BLaER1 treated with 17β-estradiol and CSF1 and Interleukin-3, amounts not matched to agents 10 nM and 100 nM (cell line): ENCODE measurements at regions not wholly inside any gene's neighbourhood (a gene's known extent, or its start where the extent isn't known, plus 50 kb on each side); places are given as distances from the start of the nearest gene placed in this dataset.

Experiments used
- H3K27ac ChIP-seq, 11 experiments: shearing (Covaris generic); formaldehyde crosslinking; 2 replicates each; pipeline ENCODE4 v1.8.1; 2022
- H3K27me3 ChIP-seq, 11 experiments: shearing (Covaris generic); formaldehyde crosslinking; 2 replicates each; pipeline ENCODE4 v1.8.1; 2022
- H3K36me3 ChIP-seq, 11 experiments: shearing (Covaris generic); formaldehyde crosslinking; 2 replicates each; pipeline ENCODE4 v1.8.1; 2022
- H3K4me1 ChIP-seq, 10 experiments: shearing (Covaris generic); formaldehyde crosslinking; 2 replicates each; pipeline ENCODE4 v1.8.1; 2022
- H3K4me2 ChIP-seq, 11 experiments: shearing (Covaris generic); formaldehyde crosslinking; 2 replicates each; pipeline ENCODE4 v1.8.1; 2022
- H3K4me3 ChIP-seq, 10 experiments: shearing (Covaris generic); formaldehyde crosslinking; 2 replicates each; pipeline ENCODE4 v1.8.1; 2022
- H3K9ac ChIP-seq, 11 experiments: shearing (Covaris generic); formaldehyde crosslinking; 2 replicates each; pipeline ENCODE4 v1.8.1; 2022
- H3K9me3 ChIP-seq, 11 experiments: shearing (Covaris generic); formaldehyde crosslinking; replicated peaks in 1 of 11; 2 replicates each; pipeline ENCODE4 v1.8.1; 2022
- H4K20me1 ChIP-seq, 11 experiments: shearing (Covaris generic); formaldehyde crosslinking; 2 replicates each; pipeline ENCODE4 v1.8.1; 2022
- Cebpa-rat ChIP-seq, 11 experiments: shearing (Covaris generic); IDR thresholded peaks; 2 replicates each; pipeline ENCODE4 v1.8.1; 2022

DNA sequence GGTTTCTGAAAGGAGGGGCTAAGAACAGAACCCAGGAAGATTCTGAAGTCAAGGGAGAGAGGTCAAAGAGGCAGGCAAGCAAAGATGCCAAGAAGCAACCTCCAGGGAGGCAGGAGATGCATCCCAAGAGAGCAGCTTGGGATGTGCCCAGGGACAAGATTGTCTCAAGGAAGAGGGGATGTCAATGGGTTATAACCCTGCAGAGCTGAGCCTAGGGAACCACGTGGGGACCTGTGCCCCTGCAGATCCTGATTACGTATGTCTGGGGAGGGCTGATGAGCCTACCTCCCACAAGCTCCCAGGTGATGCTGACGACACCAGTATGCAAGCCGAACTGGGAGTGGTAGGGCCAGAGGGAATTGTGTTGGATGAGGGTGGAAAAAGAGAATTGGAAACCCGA, 70.9 kb upstream of the IRS2 start:
- Histone ChIP-seq H3K4me1 (peaks cover 0 to 2% (median 0%) of the 10 kb centered on the region in 10 experiments; a peak in 2 of 20 replicates), H3K27me3 (no peaks in the 10 kb centered on the region), H3K4me3 (no peak overlapping the region), H3K27ac (no peak overlapping the region), H3K9ac (no peak overlapping the region), H3K36me3 (no peaks in the 10 kb centered on the region), H3K4me2 (no peak overlapping the region), H3K9me3 (no peaks in the 10 kb centered on the region), H4K20me1 (no peaks in the 10 kb centered on the region)
- no peak for TF ChIP-seq Cebpa-rat (IDR thresholded peaks at IDR 0.05)

DNA sequence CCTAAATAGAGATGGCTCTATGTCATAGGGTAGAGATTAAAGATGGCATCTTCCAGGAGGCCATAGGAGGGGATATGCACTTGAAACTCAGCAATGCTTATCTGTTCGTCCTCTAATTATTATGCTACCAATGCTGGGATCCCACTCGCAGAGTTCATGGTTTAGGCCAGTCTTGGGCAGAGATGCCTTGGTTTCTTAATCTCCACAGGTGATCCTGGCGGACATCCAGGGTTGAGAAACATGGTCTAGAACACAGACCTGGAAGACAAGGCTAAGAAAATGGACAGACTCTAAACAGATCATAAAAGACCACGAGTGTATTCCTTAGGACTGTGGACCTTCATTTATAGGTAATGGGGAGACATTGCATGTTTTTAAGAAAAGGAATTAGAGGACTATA, 70.0 kb upstream of the IRS2 start:
- H3K9me3 ChIP-seq: no peaks in the 10 kb centered on the region
- no peak overlapping the region for H3K27ac ChIP-seq
- no peak overlapping the region for H3K4me2 ChIP-seq
- no peaks in the 10 kb centered on the region for H3K4me1 ChIP-seq
- H3K4me3 ChIP-seq: no peak overlapping the region
- TF ChIP-seq Cebpa-rat (IDR thresholded peaks at IDR 0.05): no peak
- no peaks in the 10 kb centered on the region for H3K27me3 ChIP-seq
- H3K9ac ChIP-seq: no peak overlapping the region
- no peaks in the 10 kb centered on the region for H4K20me1 ChIP-seq
- H3K36me3 ChIP-seq: no peaks in the 10 kb centered on the region

DNA sequence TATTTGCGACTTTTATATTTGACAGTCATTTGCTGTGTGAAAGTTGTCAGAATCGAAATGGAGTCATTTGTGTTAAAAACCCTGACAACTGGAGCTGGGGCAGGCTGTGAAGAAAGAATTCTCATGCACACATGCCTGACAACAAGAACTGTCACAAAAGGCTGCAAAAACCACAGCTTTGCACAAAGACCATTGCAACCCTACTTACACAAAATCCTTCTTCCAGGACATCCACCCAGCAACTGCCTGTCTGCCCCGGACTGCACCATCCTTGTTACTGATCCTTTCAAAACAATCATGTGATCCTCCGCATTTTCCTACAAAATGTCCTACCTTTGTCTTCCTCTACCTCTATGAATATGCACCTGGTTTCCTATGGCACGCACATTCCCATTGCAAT, 66.8 kb upstream of the IRS2 start:
- H3K4me1 ChIP-seq: no peaks in the 10 kb centered on the region
- no peak overlapping the region for H3K4me3 ChIP-seq
- no peaks in the 10 kb centered on the region for H4K20me1 ChIP-seq
- H3K9ac ChIP-seq: no peak overlapping the region
- H3K36me3 ChIP-seq: no peaks in the 10 kb centered on the region
- no peak for TF ChIP-seq Cebpa-rat (IDR thresholded peaks at IDR 0.05)
- H3K27ac ChIP-seq: no peak overlapping the region
- no peaks in the 10 kb centered on the region for H3K27me3 ChIP-seq
- H3K9me3 ChIP-seq: no peaks in the 10 kb centered on the region
- H3K4me2 ChIP-seq: no peak overlapping the region

DNA sequence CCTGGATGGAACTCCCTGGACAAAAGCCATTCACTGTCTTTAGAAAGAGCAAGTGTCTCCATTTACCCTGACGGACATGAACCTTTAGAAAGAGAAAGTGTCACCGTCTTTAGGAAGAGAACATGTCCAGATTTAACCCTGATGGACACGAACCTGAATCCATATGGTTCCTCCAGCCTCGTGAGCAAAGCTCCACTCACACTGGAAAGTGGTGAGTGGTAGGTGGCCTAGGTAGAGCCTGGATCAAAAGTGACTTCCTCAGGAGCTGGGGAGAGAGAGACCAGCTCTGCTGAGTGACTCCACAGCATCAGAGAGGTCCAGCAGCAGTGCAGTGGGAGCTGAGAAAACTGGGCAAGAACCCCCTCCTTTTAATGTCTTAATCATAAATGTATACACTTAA, 59.8 kb upstream of the IRS2 start:
- no peaks in the 10 kb centered on the region for H3K36me3 ChIP-seq
- H3K9ac ChIP-seq: no peak overlapping the region
- no peak overlapping the region for H3K27ac ChIP-seq
- no peak overlapping the region for H3K4me2 ChIP-seq
- no peak overlapping the region for H3K4me3 ChIP-seq
- peaks cover 0 to 1% (median 0%) of the 10 kb centered on the region in 10 experiments; a peak in 2 of 20 replicates for H3K4me1 ChIP-seq
- H3K27me3 ChIP-seq: no peaks in the 10 kb centered on the region
- H3K9me3 ChIP-seq: no peaks in the 10 kb centered on the region
- TF ChIP-seq Cebpa-rat (IDR thresholded peaks at IDR 0.05): no peak
- no peaks in the 10 kb centered on the region for H4K20me1 ChIP-seq

DNA sequence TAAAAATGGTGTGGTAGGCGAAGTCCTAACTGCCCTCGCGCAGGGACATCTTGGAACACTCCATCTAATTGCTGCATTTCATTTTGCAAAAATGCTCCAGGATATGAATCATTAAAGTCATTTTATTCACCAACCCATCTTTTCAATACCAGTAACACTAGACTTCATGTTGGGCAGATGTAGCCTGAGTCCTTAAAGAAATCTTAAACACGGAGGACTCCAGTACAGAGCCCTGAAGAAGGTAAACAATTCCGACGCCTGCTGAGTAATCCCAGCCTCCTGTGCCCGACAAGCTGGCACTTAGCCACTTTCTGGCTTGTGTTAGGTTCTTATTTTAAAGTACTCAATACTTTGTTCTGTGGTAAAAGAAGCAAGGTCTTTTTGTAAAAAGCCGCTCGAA, 58.0 kb upstream of the IRS2 start:
- Histone ChIP-seq H3K4me2 (no peak overlapping the region), H3K9ac (no peak overlapping the region), H3K27me3 (no peaks in the 10 kb centered on the region), H3K36me3 (no peaks in the 10 kb centered on the region), H3K9me3 (no peaks in the 10 kb centered on the region), H3K4me1 (peaks cover 7 to 17% (median 11%) of the 10 kb centered on the region in 10 experiments), H4K20me1 (peaks cover 0 to 4% (median 0%) of the 10 kb centered on the region in 11 experiments; a peak in 1 of 22 replicates), H3K4me3 (no peak overlapping the region), H3K27ac (no peak overlapping the region)
- no peak for TF ChIP-seq Cebpa-rat (IDR thresholded peaks at IDR 0.05)

DNA sequence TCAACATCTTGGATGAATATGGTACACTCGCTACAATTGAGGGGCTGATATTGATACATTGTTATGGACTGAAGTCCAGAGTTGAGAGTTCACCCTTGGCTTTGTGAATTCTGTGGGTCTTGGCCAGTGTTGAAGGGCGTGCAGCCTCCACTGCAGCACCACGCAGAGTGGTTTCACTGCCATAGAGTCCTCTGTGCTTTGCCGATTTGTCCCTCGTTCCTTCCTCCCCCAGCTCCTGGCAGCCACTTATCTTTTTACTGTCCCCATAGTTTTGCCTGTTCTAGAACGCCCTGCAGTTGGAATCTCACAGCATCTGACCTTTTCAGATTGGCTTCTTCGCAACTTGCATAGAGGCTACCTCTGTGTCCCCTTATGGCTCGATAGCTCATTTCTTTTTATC, 57.3 kb upstream of the IRS2 start:
- peaks cover 0 to 4% (median 0%) of the 10 kb centered on the region in 11 experiments; a peak in 1 of 22 replicates for H4K20me1 ChIP-seq
- H3K27ac ChIP-seq: no peak overlapping the region
- H3K9me3 ChIP-seq: no peaks in the 10 kb centered on the region
- no peak overlapping the region for H3K4me2 ChIP-seq
- peaks cover 7 to 17% (median 11%) of the 10 kb centered on the region in 10 experiments for H3K4me1 ChIP-seq
- H3K9ac ChIP-seq: no peak overlapping the region
- no peak for TF ChIP-seq Cebpa-rat (IDR thresholded peaks at IDR 0.05)
- H3K36me3 ChIP-seq: no peaks in the 10 kb centered on the region
- H3K27me3 ChIP-seq: no peaks in the 10 kb centered on the region
- no peak overlapping the region for H3K4me3 ChIP-seq

DNA sequence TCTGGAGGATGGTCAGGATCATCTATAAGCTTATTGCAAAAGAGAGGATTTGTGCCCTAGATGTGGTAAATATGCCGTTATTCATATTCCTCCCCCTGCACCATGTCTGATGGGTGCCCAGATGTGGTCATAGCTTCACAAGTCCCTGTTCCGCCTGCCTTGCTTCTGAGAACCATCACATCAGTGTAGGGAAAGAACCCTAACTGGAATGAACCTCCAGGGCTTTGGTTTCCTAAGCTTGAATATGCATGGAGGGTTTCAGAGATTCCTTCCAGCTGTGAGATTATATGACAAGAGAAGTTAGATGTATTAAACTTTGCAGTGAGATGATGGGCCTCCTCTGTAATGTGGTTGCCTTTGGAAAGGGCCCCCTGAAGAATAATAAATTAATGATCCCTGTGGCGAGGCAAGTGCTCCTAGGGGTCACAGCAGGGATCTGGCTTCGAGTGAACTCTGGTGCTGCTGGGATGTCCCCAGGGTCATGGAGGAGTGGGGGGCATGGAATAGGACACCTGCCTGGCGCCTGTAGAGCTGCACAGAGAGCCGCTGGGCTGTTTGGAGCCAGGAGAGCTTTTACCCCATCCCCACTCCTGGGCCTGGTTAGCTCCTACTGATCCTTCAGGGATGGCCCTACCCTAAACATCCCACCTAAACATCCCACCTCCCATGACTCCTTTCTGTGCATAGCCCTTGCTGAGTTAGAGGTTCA, 56.0 kb upstream of the IRS2 start:
- Histone ChIP-seq H3K36me3 (no peaks in the 10 kb centered on the region), H3K27me3 (no peaks in the 10 kb centered on the region), H3K4me3 (no peak overlapping the region), H3K4me2 (no peak overlapping the region), H3K27ac (no peak overlapping the region), H3K9ac (no peak overlapping the region), H3K9me3 (no peaks in the 10 kb centered on the region), H4K20me1 (peaks cover 0 to 4% (median 0%) of the 10 kb centered on the region in 11 experiments; a peak in 1 of 22 replicates), H3K4me1 (peaks cover 7 to 17% (median 11%) of the 10 kb centered on the region in 10 experiments)
- TF ChIP-seq Cebpa-rat (IDR thresholded peaks at IDR 0.05): no peak

DNA sequence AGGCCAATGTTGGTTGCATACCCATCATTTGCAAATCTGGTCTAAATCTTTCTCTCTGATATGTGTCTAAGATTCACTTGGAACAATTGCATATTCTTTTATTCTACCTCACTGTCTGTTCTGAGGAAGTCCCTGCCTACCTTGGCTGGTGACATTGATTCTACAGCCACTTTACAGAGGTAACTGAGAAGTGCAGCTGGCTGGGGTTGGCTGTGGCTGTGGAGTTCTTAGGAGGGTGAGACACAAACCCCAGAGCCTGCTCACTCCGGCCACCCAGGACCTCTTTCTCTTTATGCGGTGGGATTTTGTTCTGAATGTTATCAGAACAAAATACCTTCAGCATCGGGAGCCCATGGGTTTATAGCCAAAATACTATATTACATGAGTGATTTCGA, 54.5 kb upstream of the IRS2 start:
- H3K9me3 ChIP-seq: no peaks in the 10 kb centered on the region

DNA sequence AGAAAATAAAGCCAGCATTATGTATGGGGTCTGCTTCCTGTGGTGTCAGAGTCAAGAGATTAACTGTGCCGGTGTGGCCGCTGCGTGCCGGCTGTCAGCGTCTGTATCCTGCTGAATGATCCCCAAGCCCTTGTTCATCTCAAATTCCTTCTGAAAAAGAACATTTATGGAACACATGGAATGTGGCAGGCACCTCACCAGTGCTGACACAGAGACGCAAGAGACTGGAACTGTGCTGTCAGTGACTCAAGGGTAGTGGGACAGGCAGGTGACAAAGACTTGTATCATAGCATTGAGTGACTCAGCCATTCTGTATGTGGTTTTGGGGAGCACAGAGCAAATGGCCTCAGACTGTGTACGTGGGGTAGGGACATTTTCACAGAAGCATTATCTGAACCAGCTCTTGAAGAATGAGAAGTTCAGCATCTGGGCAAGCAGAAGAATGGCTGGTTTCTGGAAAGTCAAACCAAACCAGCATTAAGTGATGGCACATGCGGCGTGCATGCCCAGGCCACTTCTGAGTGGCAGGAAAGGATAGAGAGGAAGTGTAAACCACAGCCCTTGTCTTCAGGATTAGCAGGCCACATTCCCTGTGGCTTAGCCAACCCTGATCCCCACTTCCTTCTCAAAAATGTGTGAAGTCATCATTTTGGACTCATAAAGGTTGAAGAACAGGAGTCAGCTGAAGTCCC, 54.0 kb upstream of the IRS2 start:
- Histone ChIP-seq H3K27ac (no peak overlapping the region), H4K20me1 (peaks cover 0 to 4% (median 0%) of the 10 kb centered on the region in 11 experiments; a peak in 1 of 22 replicates)
- TF ChIP-seq Cebpa-rat (IDR thresholded peaks at IDR 0.05): no peak

More for the DNA sequence above, 54.5 kb upstream of the IRS2 start:
- peaks cover 0 to 4% (median 0%) of the 10 kb centered on the region in 11 experiments; a peak in 1 of 22 replicates for H4K20me1 ChIP-seq
- H3K4me1 ChIP-seq: peaks cover 7 to 17% (median 11%) of the 10 kb centered on the region in 10 experiments
- no peak for TF ChIP-seq Cebpa-rat (IDR thresholded peaks at IDR 0.05)
- no peaks in the 10 kb centered on the region for H3K36me3 ChIP-seq
- H3K27ac ChIP-seq: no peak overlapping the region
- H3K4me3 ChIP-seq: no peak overlapping the region
- peak overlapping the region; percentile 22 to 78 (median 54); a peak in 19 of 22 replicates for H3K4me2 ChIP-seq
- no peak overlapping the region for H3K9ac ChIP-seq
- no peaks in the 10 kb centered on the region for H3K27me3 ChIP-seq

More for the DNA sequence above, 54.0 kb upstream of the IRS2 start:
- Histone ChIP-seq H3K4me2 (peak overlapping the region; percentile 22 to 78 (median 54); a peak in 19 of 22 replicates), H3K4me1 (peaks cover 7 to 17% (median 11%) of the 10 kb centered on the region in 10 experiments), H3K36me3 (no peaks in the 10 kb centered on the region), H3K27me3 (no peaks in the 10 kb centered on the region), H3K4me3 (no peak overlapping the region), H3K9ac (no peak overlapping the region), H3K9me3 (no peaks in the 10 kb centered on the region)
